Endothelial cell of umbilical vein (primary cell): ENCODE measurements at regions not wholly inside any gene's neighbourhood (a gene's known extent, or its start where the extent isn't known, plus 50 kb on each side); places are given as distances from the start of the nearest gene placed in this dataset.

ENCODE experiments used
- BruUV-seq: library from RNA; stranded (reverse); fragments of 400-500 nt; replicated peaks from 2 replicates; lab custom pipeline; 2021; lab: Mats Ljungman, UMichigan
- CTCF ChIA-PET: fragments of 300-600, 350-600 bp; sonication (Branson Sonifier 250); formaldehyde crosslinking; loops from one replicate; lab custom pipeline; 2021; ENCODE audit warnings: antibody characterized with exemption, inconsistent platforms; lab: Charles Lee
- POLR2A ChIA-PET: fragments of 300-600, 350-600 bp; sonication (Branson Sonifier 250); formaldehyde crosslinking; loops from one replicate; lab custom pipeline; 2021; ENCODE audit warnings: antibody characterized with exemption, inconsistent platforms; lab: Charles Lee
- DNase-seq: peaks from one replicate; pipeline ENCODE4 v3.0.0-alpha.2; 2011; ENCODE audit warnings: low read depth, low spot score
- FAIRE-seq: peaks from 2 replicates; lab custom pipeline; 2011; peaks lifted over from hg19 to GRCh38; lab: Jason Lieb, UNC
- H2AFZ ChIP-seq: 2 replicates; pipeline ENCODE4 v1.6.0; 2012; ENCODE audit warnings: low read depth, low read length, control low read depth, inconsistent platforms
- H3K27ac ChIP-seq: 2 replicates; pipeline ENCODE4 v1.5.1; 2011; ENCODE audit warnings: low read depth, mild to moderate bottlenecking, control low read depth, low read length, moderate library complexity; ENCODE audit not compliant: insufficient read depth
- H3K27me3 ChIP-seq, 2 experiments: 2 replicates each; pipeline versions ENCODE4 v1.6.0 to v1.6.1; 2011; ENCODE audit warnings: low read length in 2 of 2, mixed read lengths in 1 of 2; ENCODE audit not compliant: control insufficient read depth in 2 of 2, insufficient read depth in 2 of 2
- H3K36me3 ChIP-seq, 2 experiments: 2 replicates in 1 of 2; 3 replicates in 1 of 2; pipeline ENCODE4 v1.5.1; 2011; ENCODE audit warnings: low read length in 2 of 2, mild to moderate bottlenecking in 1 of 2, moderate library complexity in 1 of 2; ENCODE audit not compliant: control insufficient read depth in 2 of 2, insufficient read depth in 2 of 2; ENCODE audit errors: extremely low read depth in 1 of 2
- H3K4me1 ChIP-seq: 3 replicates; pipeline ENCODE4 v1.5.1; 2011; ENCODE audit warnings: mild to moderate bottlenecking, low read length; ENCODE audit not compliant: control insufficient read depth, insufficient read depth; ENCODE audit errors: extremely low read depth
- H3K4me2 ChIP-seq: 2 replicates; pipeline ENCODE4 v1.6.1; 2011; ENCODE audit warnings: low read length, control low read depth, mixed read lengths; ENCODE audit not compliant: insufficient read depth
- H3K4me3 ChIP-seq, 3 experiments: fragments of 200-600 bp in 1 of 3; sonication (generic), shearing (Covaris generic) in 1 of 3; replicated peaks in 1 of 3; 2 replicates each; pipeline ENCODE4 v1.5.1; 2011 to 2016; ENCODE audit warnings: control low read depth in 3 of 3, low read length in 3 of 3, mild to moderate bottlenecking in 2 of 3, inconsistent platforms in 1 of 3, low read depth in 1 of 3, moderate library complexity in 1 of 3; ENCODE audit not compliant: insufficient read depth in 1 of 3
- H3K79me2 ChIP-seq: 2 replicates; pipeline ENCODE4 v1.6.0; 2012; ENCODE audit warnings: low read length, inconsistent platforms; ENCODE audit not compliant: control insufficient read depth, insufficient read depth
- H3K9ac ChIP-seq: replicated peaks from 2 replicates; pipeline ENCODE3; 2011; ENCODE audit warnings: low read length, control low read depth; ENCODE audit not compliant: insufficient read depth; ENCODE audit errors: extremely low read depth
- H3K9me1 ChIP-seq: replicated peaks from 3 replicates; pipeline ENCODE4 v1.6.0; 2011; ENCODE audit warnings: mild to moderate bottlenecking, low read length; ENCODE audit not compliant: control insufficient read depth, insufficient read depth; ENCODE audit errors: extremely low read depth
- H3K9me3 ChIP-seq: replicated peaks from 2 replicates; pipeline ENCODE4 v1.5.1; 2012; ENCODE audit warnings: low read length, inconsistent platforms; ENCODE audit not compliant: control insufficient read depth, insufficient read depth
- H4K20me1 ChIP-seq: replicated peaks from 2 replicates; pipeline ENCODE3; 2011; ENCODE audit warnings: mild to moderate bottlenecking, low read length; ENCODE audit not compliant: control insufficient read depth, insufficient read depth; ENCODE audit errors: extremely low read depth
- CTCF ChIP-seq, 2 donors: IDR thresholded peaks; 1 replicate in 1 of 2; 2 replicates in 1 of 2; pipeline ENCODE4 v1.5.1; 2011; ENCODE audit warnings: low read length in 2 of 2, mild to moderate bottlenecking in 2 of 2, moderate library complexity in 2 of 2, control low read depth in 1 of 2, inconsistent platforms in 1 of 2, low read depth in 1 of 2; ENCODE audit not compliant: insufficient read depth in 1 of 2; ENCODE audit errors: extremely low read depth in 1 of 2
- EZH2 ChIP-seq: IDR thresholded peaks from 2 replicates; pipeline ENCODE4 v1.6.1; 2012; ENCODE audit warnings: borderline replicate concordance, low read depth, mild to moderate bottlenecking, moderate library complexity, low read length, inconsistent platforms; ENCODE audit not compliant: severe bottlenecking
- FOS ChIP-seq: IDR thresholded peaks from 2 replicates; pipeline ENCODE4 v1.6.1; 2011; ENCODE audit warnings: mild to moderate bottlenecking, low read length, moderate library complexity, borderline replicate concordance; ENCODE audit not compliant: insufficient read depth
- GATA2 ChIP-seq: IDR thresholded peaks from 2 replicates; pipeline ENCODE4 v1.7.0; 2011; ENCODE audit warnings: low read depth, mild to moderate bottlenecking, moderate library complexity, mixed read lengths, low read length; ENCODE audit not compliant: insufficient read length, insufficient read depth
- JUN ChIP-seq: IDR thresholded peaks from 2 replicates; pipeline ENCODE4 v1.6.1; 2011; ENCODE audit warnings: borderline replicate concordance, low read depth; ENCODE audit not compliant: insufficient read length, insufficient read depth
- MAX ChIP-seq: IDR thresholded peaks from 2 replicates; pipeline ENCODE4 v1.6.1; 2011; ENCODE audit not compliant: insufficient read depth, insufficient read length
- MYC ChIP-seq: IDR thresholded peaks from one replicate; pipeline ENCODE4 v1.6.1; 2011; ENCODE audit warnings: mild to moderate bottlenecking, low read depth, low read length
- POLR2A ChIP-seq: IDR thresholded peaks from 2 replicates; pipeline ENCODE4 v1.6.1; 2012; ENCODE audit warnings: low read depth, mild to moderate bottlenecking, control low read depth, low read length
- POLR2AphosphoS5 ChIP-seq: IDR thresholded peaks from 2 replicates; pipeline ENCODE4 v1.6.1; 2012; ENCODE audit warnings: low read depth, mild to moderate bottlenecking, control low read depth, low read length, moderate library complexity; ENCODE audit not compliant: insufficient read depth
- dilution Hi-C: fragments of 300-500 bp; cut with MboI; formaldehyde crosslinking; loops from one replicate; pipeline ENCODE4 v1.15.0; 2019; ENCODE audit warnings: low sequenced_read_pairs; ENCODE audit not compliant: extremely low pct_ligation_motif_present
- intact Hi-C: fragments of 100-400 bp; cut with micrococcal nuclease; formaldehyde crosslinking; loops from one replicate; pipeline ENCODE4 v1.10.0; 2022

- dilution Hi-C loops: no loop called here
- H3K36me3 ChIP-seq: no peaks in the 10 kb centered on the region
- H3K9ac ChIP-seq: no peak overlapping the region
- no peaks in the 10 kb centered on the region for H3K9me3 ChIP-seq
- no peak for TF ChIP-seq JUN
- no peak for TF ChIP-seq MAX
- no peak for TF ChIP-seq EZH2
- no peak for TF ChIP-seq CTCF (IDR thresholded peaks at IDR 0.05; ENCODE audit: extremely low read depth in 1 of 2, insufficient read depth in 1 of 2, low read depth in 1 of 2, low read length in 2 of 2)
- no peak for TF ChIP-seq POLR2A
- no peak for TF ChIP-seq POLR2AphosphoS5
- TF ChIP-seq MYC: no peak
- TF ChIP-seq FOS: no peak
- TF ChIP-seq GATA2: no peak
- H3K79me2 ChIP-seq: no peaks in the 10 kb centered on the region
- no peak overlapping the region for H2AFZ ChIP-seq
- POLR2A ChIA-PET: no interaction called here
- no peak for FAIRE-seq
- H4K20me1 ChIP-seq: no peaks in the 10 kb centered on the region
- CTCF ChIA-PET: no interaction called here
- no peak for DNase-seq
- no peak overlapping the region for H3K4me3 ChIP-seq
- no peaks in the 10 kb centered on the region for H3K9me1 ChIP-seq
- intact Hi-C loops: no loop called here
- H3K27ac ChIP-seq: no peak overlapping the region
- H3K4me2 ChIP-seq: no peak overlapping the region
- no TSS peak for BruUV-seq
- no peaks in the 10 kb centered on the region for H3K4me1 ChIP-seq
- no peaks in the 10 kb centered on the region for H3K27me3 ChIP-seq
Measured at GRCh38 chr9:115278326-115279035, 160.5 kb upstream of the TNC start.
